IMR-90 (cell line): ENCODE measurements at regions not wholly inside any gene's neighbourhood (a gene's known extent, or its start where the extent isn't known, plus 50 kb on each side); places are given as distances from the start of the nearest gene placed in this dataset.

ENCODE experiments used
- ATAC-seq: fragments of 200-7000 bp; cut with Tn5 transposase; 2 replicates; pipeline ENCODE4 v1.9.1; 2020; ENCODE audit warnings: low read depth, mild to moderate bottlenecking, moderate library complexity
- BruUV-seq: library from RNA; stranded (reverse); fragments of 400-500 nt; replicated peaks from 2 replicates; lab custom pipeline; 2021; lab: Mats Ljungman, UMichigan
- CTCF ChIA-PET: fragments of 300-600 bp; formaldehyde crosslinking; extraction: SDS; loops from one replicate; lab custom pipeline; 2021; ENCODE audit warnings: antibody characterized with exemption; lab: Yijun Ruan, JAX
- POLR2A ChIA-PET: fragments of 300-600 bp; sonication (Branson Sonifier 250); formaldehyde crosslinking; loops from one replicate; lab custom pipeline; 2022; ENCODE audit warnings: antibody characterized with exemption; ENCODE audit not compliant: unreplicated experiment; lab: Charles Lee
- DNase-seq: peaks from one replicate; pipeline ENCODE4 v3.0.0; 2013
- H2AFZ ChIP-seq: replicated peaks from 2 replicates; pipeline ENCODE3; 2013; ENCODE audit warnings: low read length, mild to moderate bottlenecking; ENCODE audit not compliant: poor library complexity
- H2AK5ac ChIP-seq: 2 replicates; pipeline ENCODE4 v1.6.1; 2013; ENCODE audit warnings: low read depth, low read length, inconsistent platforms
- H2AK9ac ChIP-seq: replicated peaks from 2 replicates; pipeline ENCODE3; 2013; ENCODE audit warnings: mild to moderate bottlenecking, low read depth, low read length, moderate library complexity; ENCODE audit not compliant: poor library complexity
- H2BK120ac ChIP-seq: 2 replicates; pipeline ENCODE4 v1.6.1; 2013; ENCODE audit warnings: low read depth, low read length, inconsistent platforms
- H2BK15ac ChIP-seq: 3 replicates; pipeline ENCODE4 v1.6.1; 2013; ENCODE audit warnings: low read depth, low read length, inconsistent platforms
- H2BK20ac ChIP-seq: 2 replicates; pipeline ENCODE4 v1.6.1; 2013; ENCODE audit warnings: low read depth, mild to moderate bottlenecking, inconsistent platforms, low read length, moderate library complexity
- H2BK5ac ChIP-seq: 2 replicates; pipeline ENCODE4 v1.6.1; 2013; ENCODE audit warnings: mild to moderate bottlenecking, low read depth, low read length, inconsistent platforms; ENCODE audit not compliant: poor library complexity, severe bottlenecking
- H3K14ac ChIP-seq: replicated peaks from 2 replicates; pipeline ENCODE4 v1.6.1; 2013; ENCODE audit warnings: low read depth, low read length, inconsistent platforms
- H3K18ac ChIP-seq: 2 replicates; pipeline ENCODE4 v1.6.1; 2013; ENCODE audit warnings: low read depth, low read length, control low read depth
- H3K23ac ChIP-seq: 2 replicates; pipeline ENCODE4 v1.6.1; 2013; ENCODE audit warnings: low read depth, low read length, inconsistent platforms
- H3K27ac ChIP-seq: 2 replicates; pipeline ENCODE4 v1.5.1; 2013; ENCODE audit warnings: mild to moderate bottlenecking, control low read depth, low read length; ENCODE audit not compliant: insufficient read depth
- H3K27me3 ChIP-seq: 2 replicates; pipeline ENCODE4 v1.6.1; 2013; ENCODE audit warnings: low read length; ENCODE audit not compliant: control insufficient read depth, insufficient read depth
- H3K36me3 ChIP-seq: 2 replicates; pipeline ENCODE4 v1.6.1; 2013; ENCODE audit warnings: low read length, mixed read lengths; ENCODE audit not compliant: control insufficient read depth, insufficient read depth
- H3K4ac ChIP-seq: 2 replicates; pipeline ENCODE4 v1.6.1; 2013; ENCODE audit warnings: low read depth, low read length, inconsistent platforms
- H3K4me1 ChIP-seq: 2 replicates; pipeline ENCODE4 v1.6.1; 2013; ENCODE audit warnings: low read length, mixed read lengths; ENCODE audit not compliant: control insufficient read depth, insufficient read depth
- H3K4me2 ChIP-seq: 2 replicates; pipeline ENCODE4 v1.6.1; 2013; ENCODE audit warnings: low read depth, mild to moderate bottlenecking, control low read depth, low read length, moderate library complexity
- H3K4me3 ChIP-seq: 2 replicates; pipeline ENCODE4 v1.5.1; 2013; ENCODE audit warnings: low read depth, mild to moderate bottlenecking, control low read depth, low read length, moderate library complexity; ENCODE audit not compliant: insufficient read depth
- H3K56ac ChIP-seq: 2 replicates; pipeline ENCODE4 v1.6.1; 2013; ENCODE audit warnings: low read length, inconsistent platforms; ENCODE audit not compliant: insufficient read depth; ENCODE audit errors: extremely low read depth
- H3K79me1 ChIP-seq, 2 experiments: 2 replicates each; pipeline ENCODE4 v1.6.1; 2013; ENCODE audit warnings: low read length in 2 of 2, inconsistent platforms in 1 of 2, low read depth in 1 of 2
- H3K9ac ChIP-seq: 2 replicates; pipeline ENCODE4 v1.6.1; 2013; ENCODE audit warnings: low read depth, low read length, control low read depth
- H3K9me1 ChIP-seq: 2 replicates; pipeline ENCODE4 v1.6.1; 2013; ENCODE audit warnings: low read length, inconsistent platforms; ENCODE audit not compliant: insufficient read depth
- H3K9me3 ChIP-seq: 2 replicates; pipeline ENCODE4 v1.6.1; 2013; ENCODE audit warnings: low read length; ENCODE audit not compliant: control insufficient read depth, insufficient read depth
- H4K20me1 ChIP-seq: 2 replicates; pipeline ENCODE4 v1.6.1; 2013; ENCODE audit warnings: low read length, inconsistent platforms; ENCODE audit not compliant: insufficient read depth
- H4K5ac ChIP-seq: 2 replicates; pipeline ENCODE4 v1.6.1; 2013; ENCODE audit warnings: mild to moderate bottlenecking, low read depth, low read length, control low read depth
- H4K8ac ChIP-seq, 2 experiments: 2 replicates each; pipeline ENCODE4 v1.6.1; 2013; ENCODE audit warnings: low read depth in 2 of 2, low read length in 2 of 2, control low read depth in 1 of 2, inconsistent platforms in 1 of 2
- H4K91ac ChIP-seq: 2 replicates; pipeline ENCODE4 v1.6.1; 2013; ENCODE audit warnings: low read depth, low read length, inconsistent platforms; ENCODE audit not compliant: insufficient read depth
- BHLHE40 ChIP-seq: fragments of 150-350 bp; IDR thresholded peaks from 2 replicates; pipeline ENCODE4 v1.6.1; 2016; ENCODE audit warnings: mild to moderate bottlenecking, low read depth, low read length
- CEBPB ChIP-seq: IDR thresholded peaks from 2 replicates; pipeline ENCODE4 v1.6.1; 2012; ENCODE audit warnings: low read depth, low read length, improper control_type of control experiment
- CTCF ChIP-seq: conservative IDR thresholded peaks from 2 replicates; pipeline ENCODE4 v1.5.1; 2012; ENCODE audit warnings: mild to moderate bottlenecking, low read depth, low read length, improper control_type of control experiment
- FOS ChIP-seq: fragments of 150-350 bp; IDR thresholded peaks from 2 replicates; pipeline ENCODE4 v1.6.1; 2016; ENCODE audit warnings: low read depth, low read length
- MAFK ChIP-seq: IDR thresholded peaks from 2 replicates; pipeline ENCODE4 v1.6.1; 2012; ENCODE audit warnings: low read depth, low read length, improper control_type of control experiment
- MAZ ChIP-seq: IDR thresholded peaks from 2 replicates; pipeline ENCODE4 v1.6.1; 2012; ENCODE audit warnings: low read depth, mild to moderate bottlenecking, low read length, improper control_type of control experiment, moderate library complexity, borderline replicate concordance
- MXI1 ChIP-seq: IDR thresholded peaks from 2 replicates; pipeline ENCODE4 v1.6.1; 2012; ENCODE audit warnings: low read depth, mild to moderate bottlenecking, low read length, moderate library complexity, borderline replicate concordance
- NFE2L2 ChIP-seq: fragments of 150-350 bp; IDR thresholded peaks from 2 replicates; pipeline ENCODE4 v1.6.1; 2016; ENCODE audit warnings: low read depth, mild to moderate bottlenecking, low read length
- RAD21 ChIP-seq: IDR thresholded peaks from 2 replicates; pipeline ENCODE4 v1.6.1; 2012; ENCODE audit warnings: low read length, improper control_type of control experiment
- RCOR1 ChIP-seq: IDR thresholded peaks from 2 replicates; pipeline ENCODE4 v1.6.1; 2012; ENCODE audit warnings: mild to moderate bottlenecking, low read length, improper control_type of control experiment; ENCODE audit not compliant: insufficient replicate concordance
- RFX5 ChIP-seq: IDR thresholded peaks from 2 replicates; pipeline ENCODE4 v1.8.0; 2012; ENCODE audit warnings: low read depth, mild to moderate bottlenecking, low read length, moderate library complexity
- SMC3 ChIP-seq: fragments of 150-350 bp; IDR thresholded peaks from 2 replicates; pipeline ENCODE4 v1.6.1; 2016; ENCODE audit warnings: low read depth, mild to moderate bottlenecking, antibody characterized with exemption, low read length, moderate library complexity
- USF2 ChIP-seq: fragments of 150-350 bp; IDR thresholded peaks from 2 replicates; pipeline ENCODE4 v1.6.1; 2017; ENCODE audit warnings: mild to moderate bottlenecking, antibody characterized with exemption, low read length, low read depth
- whole genome bisulfite sequencing, 2 experiments: methylation state at CpG; one replicate each; pipeline versions ENCODE4 v1.1.5 to v1.1.7; 2013; ENCODE audit warnings: missing lambda C conversion rate in 2 of 2; ENCODE audit not compliant: insufficient read length in 1 of 2; ENCODE audit errors: extremely low coverage in 2 of 2; 5-methylcytosine and 5-hydroxymethylcytosine counted together
- dilution Hi-C: fragments of 300-500 bp; cut with HindIII; formaldehyde crosslinking; loops from one replicate; pipeline ENCODE4 v1.14.3; 2018; ENCODE audit warnings: low sequenced_read_pairs; ENCODE audit not compliant: unreplicated experiment
- in situ Hi-C: fragments of 300-500 bp; cut with MboI; formaldehyde crosslinking; loops from 3 replicates; pipeline ENCODE4 v1.14.3; 2019; ENCODE audit warnings: low sequenced_read_pairs, inconsistent platforms, mixed read lengths
- intact Hi-C: fragments of 100-400 bp; cut with micrococcal nuclease; formaldehyde crosslinking; loops from 2 replicates; pipeline ENCODE4 v1.10.0; 2022
- TF ChIP-seq, protein P1 (sequence below): fragments of 150-350 bp; IDR thresholded peaks from 2 replicates; pipeline ENCODE4 v1.6.1; 2016; ENCODE audit warnings: low read depth, mild to moderate bottlenecking, low read length, moderate library complexity, borderline replicate concordance

GRCh38 chr13:106986687-106987426 lies 418.9 kb upstream of the ARGLU1 start:
- dilution Hi-C loops: no loop called here
- no peak overlapping the region for H2BK120ac ChIP-seq

More at GRCh38 chr13:106986687-106987426, 418.9 kb upstream of the ARGLU1 start:
- Histone ChIP-seq H3K79me1 (no peaks in the 10 kb centered on the region), H3K4me3 (no peak overlapping the region), H4K5ac (no peak overlapping the region), H2AFZ (no peak overlapping the region), H3K9me3 (no peaks in the 10 kb centered on the region), H2BK5ac (no peak overlapping the region), H3K14ac (no peak overlapping the region), H3K56ac (no peak overlapping the region), H2AK5ac (no peak overlapping the region), H2AK9ac (no peak overlapping the region), H3K27me3 (no peaks in the 10 kb centered on the region), H3K23ac (no peak overlapping the region), H3K4me2 (no peak overlapping the region), H2BK15ac (no peak overlapping the region), H4K91ac (no peak overlapping the region; the same call in 1 of the 2 replicates), H4K20me1 (no peaks in the 10 kb centered on the region), H3K4me1 (peaks cover 5% of the 10 kb centered on the region; the same call in 1 of the 2 replicates), H2BK20ac (peak overlapping the region; percentile 40; the same call in 1 of the 2 replicates), H4K8ac (0 out of 4 replicates have a peak overlapping the region, but pooled peaks of 1 of the 2 experiments have one; percentile 20), H3K36me3 (no peaks in the 10 kb centered on the region), H3K27ac (no peak overlapping the region), H3K9me1 (no peaks in the 10 kb centered on the region), H3K9ac (no peak overlapping the region), H3K18ac (no peak overlapping the region), H3K4ac (no peak overlapping the region)
- no peak for DNase-seq
- WGBS, 2 experiments: 100% methylated on average over 1 of the region's 10 CpGs; no CpG with 5 or more reads in 1 of the 2 experiments
- intact Hi-C loops: no loop called here
- no peak for ATAC-seq
- POLR2A ChIA-PET: no interaction called here
- CTCF ChIA-PET: no interaction called here
- TF ChIP-seq SMC3 (no peak), BHLHE40 (no peak), MAFK (no peak), RCOR1 (no peak), CTCF (no peak), FOS (no peak), RAD21 (no peak), MAZ (no peak), NFE2L2 (no peak), USF2 (no peak), RFX5 (no peak), MXI1 (no peak), CEBPB (no peak)
- TF ChIP-seq, protein P1, sequence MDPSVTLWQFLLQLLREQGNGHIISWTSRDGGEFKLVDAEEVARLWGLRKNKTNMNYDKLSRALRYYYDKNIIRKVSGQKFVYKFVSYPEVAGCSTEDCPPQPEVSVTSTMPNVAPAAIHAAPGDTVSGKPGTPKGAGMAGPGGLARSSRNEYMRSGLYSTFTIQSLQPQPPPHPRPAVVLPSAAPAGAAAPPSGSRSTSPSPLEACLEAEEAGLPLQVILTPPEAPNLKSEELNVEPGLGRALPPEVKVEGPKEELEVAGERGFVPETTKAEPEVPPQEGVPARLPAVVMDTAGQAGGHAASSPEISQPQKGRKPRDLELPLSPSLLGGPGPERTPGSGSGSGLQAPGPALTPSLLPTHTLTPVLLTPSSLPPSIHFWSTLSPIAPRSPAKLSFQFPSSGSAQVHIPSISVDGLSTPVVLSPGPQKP: no peak
- BruUV-seq: no TSS peak
- in situ Hi-C loops: no loop called here
